ENCODE measurements at regions not wholly inside any gene's neighbourhood (a gene's known extent, or its start where the extent isn't known, plus 50 kb on each side); places are given as distances from the start of the nearest gene placed in this dataset.

DNA sequence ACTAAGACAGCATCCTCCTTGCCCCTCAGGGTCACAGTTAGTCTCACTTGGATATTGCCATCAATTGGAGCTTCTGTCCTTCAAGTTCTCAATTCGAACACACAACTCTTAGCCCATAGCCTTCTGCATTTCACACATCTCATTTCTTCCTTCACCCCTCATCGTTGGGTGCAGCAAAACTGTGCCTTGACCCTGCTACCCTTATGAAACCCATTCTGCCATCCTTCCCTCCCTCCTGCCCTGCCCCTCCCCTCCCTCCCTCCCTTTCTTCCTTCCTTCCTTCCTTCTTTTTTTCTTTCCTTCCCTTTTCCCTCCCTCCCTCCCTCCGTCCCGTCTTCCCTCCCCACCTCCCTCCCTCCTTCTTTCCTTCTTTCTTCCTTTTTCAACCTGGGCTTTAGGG, 80.7 kb upstream of the CYRIA start:
- TF ChIP-seq POLR2A (IDR thresholded peaks at IDR 0.05) (no peak), POLR2AphosphoS5 (IDR thresholded peaks at IDR 0.05) (no peak)
- TF ChIP-seq, protein P1, sequence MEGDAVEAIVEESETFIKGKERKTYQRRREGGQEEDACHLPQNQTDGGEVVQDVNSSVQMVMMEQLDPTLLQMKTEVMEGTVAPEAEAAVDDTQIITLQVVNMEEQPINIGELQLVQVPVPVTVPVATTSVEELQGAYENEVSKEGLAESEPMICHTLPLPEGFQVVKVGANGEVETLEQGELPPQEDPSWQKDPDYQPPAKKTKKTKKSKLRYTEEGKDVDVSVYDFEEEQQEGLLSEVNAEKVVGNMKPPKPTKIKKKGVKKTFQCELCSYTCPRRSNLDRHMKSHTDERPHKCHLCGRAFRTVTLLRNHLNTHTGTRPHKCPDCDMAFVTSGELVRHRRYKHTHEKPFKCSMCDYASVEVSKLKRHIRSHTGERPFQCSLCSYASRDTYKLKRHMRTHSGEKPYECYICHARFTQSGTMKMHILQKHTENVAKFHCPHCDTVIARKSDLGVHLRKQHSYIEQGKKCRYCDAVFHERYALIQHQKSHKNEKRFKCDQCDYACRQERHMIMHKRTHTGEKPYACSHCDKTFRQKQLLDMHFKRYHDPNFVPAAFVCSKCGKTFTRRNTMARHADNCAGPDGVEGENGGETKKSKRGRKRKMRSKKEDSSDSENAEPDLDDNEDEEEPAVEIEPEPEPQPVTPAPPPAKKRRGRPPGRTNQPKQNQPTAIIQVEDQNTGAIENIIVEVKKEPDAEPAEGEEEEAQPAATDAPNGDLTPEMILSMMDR (IDR thresholded peaks at IDR 0.05), result no peak

Data from suprapubic skin (tissue), 4 donors.